ENCODE measurements at regions not wholly inside any gene's neighbourhood (a gene's known extent, or its start where the extent isn't known, plus 50 kb on each side); places are given as distances from the start of the nearest gene placed in this dataset.

DNA sequence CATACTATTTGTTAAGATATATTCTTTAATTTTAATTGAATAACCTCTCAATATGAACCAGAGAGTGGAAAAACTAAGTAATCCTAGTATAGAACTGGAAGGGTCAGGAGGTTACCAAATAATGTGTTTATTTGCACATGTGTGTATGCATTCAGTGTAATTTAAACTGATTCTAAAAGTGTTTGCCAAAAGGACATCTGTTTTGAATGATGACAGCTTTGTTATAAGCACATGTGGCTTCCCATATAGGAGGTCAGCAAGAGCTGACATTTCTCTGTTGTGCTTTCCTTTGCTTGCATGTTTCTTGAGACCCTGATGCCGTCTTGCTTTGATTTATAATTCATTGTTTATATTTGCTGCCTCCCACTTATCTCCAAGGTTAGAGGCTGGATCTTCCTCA lies 383.4 kb downstream of the BRINP1 start:
- no peak for DNase-seq

DNA sequence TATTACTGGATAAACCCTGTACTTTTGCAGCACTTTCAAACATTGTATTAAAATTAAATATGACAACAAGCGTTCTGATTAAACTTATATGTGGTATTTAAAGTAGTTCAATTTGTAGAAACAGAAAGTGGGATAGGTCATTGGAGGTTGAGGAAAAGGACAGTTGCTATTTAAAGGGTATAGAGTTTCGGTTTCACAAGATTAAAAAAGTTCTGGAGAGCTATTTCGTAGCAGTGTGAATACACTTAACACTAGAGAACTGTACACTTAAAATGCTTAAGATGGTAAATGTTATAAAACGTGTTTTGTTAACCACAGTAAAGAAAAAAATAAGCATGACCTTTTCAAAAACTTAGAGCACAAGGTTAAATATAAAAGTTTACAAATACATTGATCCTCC lies 382.1 kb downstream of the BRINP1 start:
- DNase-seq, result no peak

DNA sequence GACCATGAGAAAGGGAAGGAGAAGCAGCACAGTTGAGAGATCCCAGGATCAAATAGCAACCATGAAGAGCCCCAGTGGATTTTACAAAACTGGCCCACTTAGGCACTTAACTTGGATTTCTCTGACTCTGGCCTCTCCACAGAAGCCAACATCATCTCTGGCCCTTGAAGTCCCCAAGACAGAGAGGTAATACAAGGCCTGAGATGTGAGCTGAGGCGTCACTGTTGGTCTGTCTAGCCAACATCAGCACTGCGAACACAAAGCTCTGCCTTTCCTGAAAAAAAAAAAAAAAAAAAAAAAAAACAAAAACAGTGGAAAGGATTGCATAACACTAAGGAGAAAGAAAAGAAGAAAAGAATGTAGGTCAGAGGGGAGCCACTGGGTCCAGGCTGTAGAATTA lies 378.3 kb downstream of the BRINP1 start:
- DNase-seq, result no peak

DNA sequence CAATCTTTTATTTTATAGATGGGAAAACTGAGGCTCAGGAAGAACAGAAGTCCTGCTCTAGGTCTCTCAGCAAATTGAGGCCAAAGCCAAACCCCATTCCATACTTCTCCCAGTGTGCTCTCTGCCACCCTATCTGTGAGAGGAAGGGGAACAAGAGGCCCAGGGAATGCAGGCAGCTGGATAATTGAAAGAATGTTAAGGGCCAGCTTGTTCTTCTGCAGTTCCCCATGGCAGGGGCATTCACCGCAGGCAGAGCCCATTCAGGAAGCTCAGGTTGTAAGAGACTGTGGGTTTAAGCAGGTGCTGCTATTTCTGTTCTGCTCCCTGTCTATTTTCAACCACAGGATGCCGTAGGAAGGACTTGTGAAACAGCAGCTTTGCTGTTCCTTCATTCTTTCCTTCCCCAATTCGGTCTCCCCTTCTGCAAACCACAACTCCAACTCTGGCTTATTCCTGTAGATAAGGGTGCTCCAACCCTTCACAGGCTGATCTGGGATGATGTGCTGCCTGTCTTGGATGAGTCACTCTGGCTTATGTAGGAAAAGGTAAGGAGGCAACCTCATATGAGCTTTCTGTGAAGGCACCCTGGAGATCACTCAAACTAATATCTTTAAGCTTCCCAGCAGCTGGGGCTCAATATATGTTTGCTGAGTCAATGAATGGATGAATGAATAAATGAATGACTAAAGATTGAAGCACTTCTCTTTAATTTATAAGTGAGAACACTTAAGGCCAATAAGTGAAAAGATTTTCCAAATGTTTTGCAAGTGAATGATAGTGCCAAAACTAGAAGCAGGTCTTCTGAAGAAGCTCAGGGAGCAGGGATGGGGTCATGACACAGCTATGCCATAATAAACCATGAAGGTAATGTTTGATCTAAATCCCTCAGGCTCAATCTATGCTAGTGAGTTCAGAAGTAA lies 377.6 kb downstream of the BRINP1 start:
- no peak for DNase-seq

DNA sequence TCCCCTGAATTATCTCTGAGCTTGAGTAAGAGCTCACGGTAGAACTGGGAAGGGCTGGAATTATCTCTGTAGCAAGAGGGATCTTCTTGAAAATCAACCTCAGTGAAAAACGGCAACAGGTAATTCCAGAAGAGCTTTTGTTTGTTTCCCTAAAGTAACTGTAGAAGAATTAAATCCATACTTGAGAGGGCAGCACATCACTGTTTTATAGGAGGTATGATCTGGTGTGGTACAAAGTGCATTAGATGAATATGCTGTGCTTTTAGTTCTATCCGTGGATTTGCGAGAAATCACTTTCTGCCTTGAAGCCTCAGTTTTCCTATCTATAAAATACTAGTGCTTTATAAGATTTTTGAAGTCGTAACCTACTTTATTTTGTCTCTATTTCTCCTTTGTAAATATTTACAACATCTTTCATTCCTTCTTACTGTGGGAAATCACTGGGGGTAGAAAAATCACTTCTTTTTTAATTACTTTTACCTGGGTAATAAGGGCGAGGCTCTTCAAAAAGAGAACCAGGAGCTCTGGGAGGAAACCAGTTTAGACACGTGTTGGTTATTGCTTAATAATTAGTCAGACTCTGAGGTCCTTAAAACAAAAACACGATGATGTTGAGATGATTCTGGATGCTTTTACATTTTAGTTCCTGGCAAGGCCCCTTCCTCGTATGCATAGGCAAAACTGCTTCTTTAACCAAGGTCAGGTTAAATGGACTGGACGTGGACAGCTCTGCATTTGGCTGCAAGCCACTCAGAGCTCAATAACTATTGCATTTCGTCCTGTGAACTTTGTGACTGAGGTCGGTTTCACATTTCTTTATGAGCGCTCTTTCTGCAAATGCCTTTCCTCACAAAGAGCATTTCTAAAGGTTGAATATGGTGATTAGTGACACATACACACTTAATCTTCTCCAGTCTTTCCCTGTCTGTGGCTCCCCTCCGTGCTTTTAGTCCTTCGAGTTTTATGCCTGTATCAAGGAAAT lies 376.1 kb downstream of the BRINP1 start:
- no peak for DNase-seq

DNA sequence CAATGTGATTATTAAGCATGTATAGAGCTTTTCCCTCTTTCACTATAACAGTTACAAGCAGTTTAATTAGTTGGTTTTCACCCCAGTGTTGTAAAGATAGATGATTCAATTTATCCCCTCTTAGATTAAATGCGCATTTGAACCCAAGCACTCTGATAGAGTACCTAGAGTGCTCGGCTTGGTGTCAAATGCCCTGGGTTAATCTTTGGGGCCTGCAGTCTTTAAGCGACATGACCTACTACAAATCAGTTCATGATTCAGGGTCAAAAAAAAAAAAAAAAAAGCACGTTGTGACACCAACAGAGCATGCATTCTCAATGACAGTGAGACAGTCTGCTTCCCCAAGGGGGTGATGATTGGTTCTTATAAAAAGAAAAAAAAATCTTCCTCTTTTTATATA lies 375.3 kb downstream of the BRINP1 start:
- no peak for DNase-seq

DNA sequence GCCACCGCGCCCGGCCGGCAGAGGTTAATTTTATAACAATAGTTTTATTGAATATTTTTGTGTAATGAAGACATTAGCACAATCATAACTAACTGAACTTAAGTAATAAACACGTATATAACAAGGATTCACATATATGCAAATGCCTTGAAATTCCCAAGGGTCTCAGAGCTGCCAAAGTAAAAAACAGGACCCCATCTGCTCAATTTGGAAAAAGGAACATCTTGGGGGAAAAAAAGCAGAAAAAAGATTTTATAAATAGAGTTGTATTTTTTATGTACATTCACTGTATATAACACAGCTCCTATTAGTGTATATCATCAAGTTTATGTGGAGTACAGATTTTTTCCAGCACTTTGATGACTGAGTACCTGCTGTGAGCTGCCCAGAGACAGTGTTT lies 366.7 kb downstream of the BRINP1 start:
- no peak for DNase-seq

DNA sequence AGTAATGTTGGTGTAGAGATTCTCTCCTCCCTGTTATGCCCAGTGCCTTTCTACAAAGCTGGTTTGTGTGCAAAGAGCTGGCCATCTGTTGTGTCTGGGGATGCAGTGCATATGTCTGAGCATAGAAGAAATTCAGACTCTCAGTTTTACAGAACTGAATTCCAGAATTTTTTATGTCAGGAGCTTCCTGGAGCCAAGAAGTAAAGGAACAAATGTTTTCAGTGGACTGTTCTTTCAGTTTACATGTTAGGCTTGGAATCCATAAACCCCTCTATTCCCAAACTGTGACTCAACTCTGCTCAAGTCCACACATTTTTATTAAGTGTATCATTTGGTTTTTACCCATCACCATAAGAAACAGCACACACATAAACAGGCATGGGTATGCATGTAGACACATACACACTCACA lies 366.0 kb downstream of the BRINP1 start:
- DNase-seq, result no peak

DNA sequence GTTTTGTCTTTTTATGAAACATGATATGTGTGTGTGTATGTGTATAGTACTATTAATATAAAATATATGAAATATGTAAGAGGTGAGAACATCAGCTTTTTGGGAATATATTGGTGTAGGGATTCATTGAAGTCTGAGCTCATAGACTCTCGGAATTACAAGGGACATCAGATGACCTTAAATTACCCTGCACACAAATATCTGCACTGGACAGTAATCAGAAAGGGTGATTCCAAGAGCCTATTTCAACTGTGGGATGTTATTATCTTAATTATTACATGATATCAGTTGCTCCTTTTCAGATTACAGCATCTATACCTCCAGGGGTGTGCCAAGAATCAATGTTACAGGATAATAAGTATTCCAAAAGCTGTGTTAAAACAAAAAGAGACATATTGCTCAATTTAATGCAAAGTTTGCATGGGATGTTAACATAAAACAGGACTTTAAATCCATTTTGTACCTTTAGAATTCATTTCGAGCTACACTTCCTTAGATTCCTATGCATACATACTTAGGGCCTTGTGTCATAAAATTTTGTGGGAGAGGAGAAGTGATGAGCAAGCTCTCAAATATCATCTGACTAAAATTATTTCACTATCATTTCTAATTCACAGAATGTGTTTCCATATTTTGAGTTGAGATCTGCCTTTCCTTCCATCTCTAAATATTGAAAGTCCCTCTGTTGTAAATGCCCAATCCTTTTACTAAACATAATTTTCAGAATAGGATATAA lies 365.2 kb downstream of the BRINP1 start:
- DNase-seq, result no peak

DNA sequence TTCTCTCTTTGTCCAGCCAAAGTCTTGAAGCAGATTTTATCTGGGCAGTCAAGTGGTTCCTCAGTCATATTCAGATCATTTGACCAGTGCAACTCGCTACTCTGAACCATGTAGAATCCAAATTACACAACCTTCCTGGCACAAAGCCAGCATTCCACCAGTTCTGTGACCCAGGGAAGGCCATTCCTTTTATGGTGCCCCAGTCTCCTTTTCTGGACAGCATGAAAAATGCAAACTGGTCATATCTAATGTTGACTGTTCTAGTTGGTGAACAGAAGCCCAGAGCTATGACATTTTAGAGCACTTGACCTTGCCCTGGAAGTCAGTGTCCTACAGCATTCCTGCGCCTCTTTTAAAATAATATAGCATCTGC lies 364.6 kb downstream of the BRINP1 start:
- no peak for DNase-seq

DNA sequence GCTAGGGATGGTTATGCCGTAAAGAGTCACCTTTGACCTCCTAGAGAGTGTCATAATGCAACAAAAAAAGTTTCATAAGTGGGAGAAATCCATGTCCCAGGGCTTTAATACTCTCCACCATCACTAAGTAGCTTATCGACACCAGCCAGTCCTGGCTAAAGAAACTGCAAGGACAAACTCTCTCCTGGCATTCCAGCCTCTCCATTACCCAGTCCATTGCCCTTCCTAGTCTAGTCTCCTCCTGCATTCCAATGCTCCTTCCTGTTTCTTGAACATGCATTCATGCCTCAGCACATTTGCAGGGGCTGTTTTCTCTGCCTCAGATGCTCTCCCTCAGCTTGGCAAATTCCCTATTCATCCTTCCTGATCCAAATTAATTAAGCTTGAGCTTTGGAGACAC lies 364.1 kb downstream of the BRINP1 start:
- DNase-seq, result no peak

DNA sequence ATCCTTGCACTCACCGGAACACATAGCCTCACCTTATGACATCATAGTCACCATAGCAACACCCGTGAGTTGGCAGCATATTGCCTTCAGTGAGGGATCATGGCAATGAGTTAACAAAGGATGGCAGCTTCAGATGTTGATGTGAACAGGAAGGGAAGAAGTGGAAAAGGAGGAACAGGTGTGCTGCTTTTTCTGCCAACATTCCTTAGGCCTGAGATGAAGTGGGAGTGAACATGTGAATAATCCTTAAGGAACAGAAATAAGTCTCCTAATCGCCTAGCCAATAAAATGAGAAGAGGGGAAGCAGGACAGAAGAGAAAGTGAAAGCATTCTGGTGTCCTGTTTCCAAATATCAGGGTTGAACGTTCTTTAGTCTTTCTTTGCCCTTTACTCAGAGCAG lies 360.0 kb downstream of the BRINP1 start:
- no peak for DNase-seq

DNA sequence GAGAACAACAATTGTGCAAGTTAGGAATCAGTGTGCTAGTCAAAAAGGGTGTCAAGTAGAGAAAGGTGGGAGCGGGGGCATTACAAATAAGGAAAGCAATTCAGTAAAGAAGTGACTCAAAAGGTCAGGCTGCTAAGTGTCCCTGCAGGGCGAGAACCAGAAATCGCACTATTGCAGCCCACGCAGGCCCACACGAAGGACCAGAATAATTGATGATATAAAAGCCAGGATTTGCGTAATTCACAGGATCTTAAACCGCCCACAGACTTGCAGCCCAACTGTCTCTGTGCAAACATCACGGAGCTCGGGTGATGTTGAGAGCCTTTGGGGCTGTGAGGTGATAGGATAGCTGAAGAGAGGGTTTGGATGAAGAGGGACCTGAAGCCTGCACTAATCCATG lies 349.0 kb downstream of the BRINP1 start:
- DNase-seq, result no peak

DNA sequence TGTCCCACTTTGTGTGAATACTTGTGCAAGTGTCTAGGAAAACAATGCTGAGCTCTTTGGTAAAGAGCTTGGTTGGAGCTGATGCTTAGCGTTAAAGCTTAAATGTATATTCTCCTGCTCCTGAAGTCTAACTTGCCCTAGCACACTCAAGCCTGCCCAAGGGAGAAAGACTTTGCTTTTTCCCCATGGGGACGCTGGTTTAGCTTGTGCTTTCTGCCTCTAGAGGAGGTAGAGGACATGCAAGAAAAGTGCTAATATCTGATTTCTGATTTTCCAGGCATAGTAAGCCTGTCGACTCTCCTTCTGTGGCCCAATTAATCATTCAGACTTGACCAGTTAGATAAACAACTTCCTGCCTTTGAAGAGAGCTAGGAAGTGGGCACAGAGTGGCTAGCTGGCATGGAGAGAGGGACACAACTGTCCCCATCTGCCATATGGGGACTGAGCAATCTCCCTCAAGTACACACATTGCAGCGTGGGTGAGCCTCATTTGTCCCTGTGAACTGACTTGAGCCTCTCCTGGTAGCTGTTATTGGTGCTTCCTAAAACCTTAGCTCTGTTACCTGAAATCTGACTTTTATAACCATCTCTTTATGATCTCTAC lies 348.4 kb downstream of the BRINP1 start:
- DNase-seq, result no peak

DNA sequence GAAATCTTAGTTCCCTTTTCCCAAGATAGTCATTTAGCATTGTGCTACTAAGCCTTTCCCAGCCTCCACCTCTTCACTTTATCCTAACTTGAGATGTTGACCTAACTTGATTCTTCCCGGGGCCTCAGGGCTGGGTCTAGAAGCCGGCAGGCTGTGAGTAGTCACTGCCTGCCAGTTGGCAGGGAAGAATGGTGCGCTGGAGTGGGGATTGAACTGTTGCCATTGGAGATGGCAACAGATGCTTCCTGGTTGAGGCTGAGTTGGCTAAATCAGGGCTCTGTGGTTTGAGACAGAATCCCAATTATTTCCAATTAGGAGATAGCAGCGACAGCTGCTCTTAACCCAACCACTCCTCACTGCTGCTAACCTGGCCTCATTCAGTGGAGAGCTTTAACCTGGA lies 343.1 kb downstream of the BRINP1 start:
- no peak for DNase-seq

DNA sequence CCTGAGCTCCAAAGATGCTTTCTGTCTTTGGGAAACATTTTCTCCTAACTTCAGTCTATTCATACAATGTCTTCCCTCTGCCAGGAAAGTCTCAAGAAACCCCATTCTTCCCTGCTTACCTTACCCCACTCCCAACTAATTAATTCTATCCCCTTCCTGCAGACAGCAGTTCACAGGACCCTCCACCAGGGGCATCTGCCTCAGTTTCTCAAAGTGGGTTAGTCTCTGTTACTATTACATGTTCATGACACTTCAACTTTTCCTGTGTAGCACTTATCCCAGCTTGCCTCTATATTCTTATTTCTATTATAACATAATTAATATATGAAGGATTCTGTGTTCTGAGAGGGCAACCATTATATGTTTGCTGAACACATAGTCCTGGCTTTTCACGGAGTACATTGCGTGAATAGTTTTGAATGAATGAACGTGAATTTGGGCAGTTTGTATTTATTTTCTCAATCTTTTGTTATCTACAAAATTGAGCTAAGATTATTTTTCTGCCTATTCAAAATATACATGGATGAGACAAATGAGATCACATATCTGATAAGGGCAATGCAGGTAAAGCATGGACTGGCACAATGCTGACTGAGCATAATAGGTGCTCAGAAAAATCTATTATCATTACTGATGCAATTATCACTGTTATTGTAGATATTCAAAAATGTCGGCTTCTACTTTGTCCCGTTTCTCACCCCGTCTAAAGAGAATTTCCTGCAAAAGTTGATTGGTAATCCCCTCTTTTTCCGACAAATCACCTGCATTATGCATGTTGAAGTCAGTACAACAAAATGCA lies 341.1 kb downstream of the BRINP1 start:
- DNase-seq, result no peak

DNA sequence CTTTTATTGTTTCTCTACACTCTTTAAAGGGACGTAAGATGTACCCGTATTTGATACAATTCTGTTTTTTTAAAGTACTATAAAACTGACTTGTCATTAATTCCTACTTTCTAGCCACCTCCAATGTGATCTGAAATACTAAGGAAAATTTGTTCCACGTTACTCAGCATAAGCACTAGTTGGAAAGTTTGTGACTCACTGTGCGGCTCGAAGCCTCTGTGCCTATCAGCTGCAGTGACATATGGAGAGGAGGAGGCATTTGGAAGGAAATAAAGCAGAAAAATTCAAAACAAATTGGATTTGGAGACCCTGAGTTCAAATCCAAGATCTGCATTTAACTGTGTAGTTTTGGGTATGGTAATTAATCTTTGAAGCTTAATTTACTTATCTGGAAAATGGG lies 339.3 kb downstream of the BRINP1 start:
- no peak for DNase-seq

DNA sequence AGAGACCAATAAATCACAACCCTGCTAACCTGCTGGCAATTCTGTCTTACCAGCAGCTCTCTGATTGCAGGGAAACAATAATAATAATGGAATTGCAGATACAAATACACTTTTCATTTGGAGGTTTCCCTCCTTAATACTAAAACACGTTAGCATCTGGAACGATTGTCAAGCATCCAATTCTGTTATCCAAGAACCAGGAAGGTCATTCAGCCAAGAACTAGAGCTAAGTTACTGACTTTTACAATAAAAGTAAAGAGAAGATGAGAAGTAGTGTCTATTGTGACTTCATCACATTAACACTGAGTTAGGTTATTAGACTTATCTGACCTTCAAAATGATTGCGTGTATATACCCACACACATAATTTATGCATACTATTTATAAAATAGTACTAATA lies 335.6 kb downstream of the BRINP1 start:
- DNase-seq, result no peak

DNA sequence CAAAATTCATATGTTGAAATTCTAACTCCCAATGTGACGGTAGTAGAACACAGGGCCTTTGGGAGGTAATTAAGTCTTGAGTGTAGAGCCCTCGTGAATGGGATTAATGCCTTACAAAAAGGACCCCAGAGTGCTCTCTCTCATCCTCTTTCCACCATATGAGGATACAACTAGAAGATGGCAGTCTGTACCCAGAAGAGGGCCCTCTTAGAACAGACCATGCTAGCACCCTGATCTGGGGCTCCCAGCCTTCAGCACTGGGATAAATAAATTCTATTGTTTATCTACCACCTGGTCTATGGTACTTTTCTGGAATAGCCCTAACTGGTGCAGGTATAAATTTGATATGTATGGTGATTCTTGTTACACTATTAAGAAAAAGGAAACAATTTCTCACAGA lies 332.3 kb downstream of the BRINP1 start:
- DNase-seq, result no peak

DNA sequence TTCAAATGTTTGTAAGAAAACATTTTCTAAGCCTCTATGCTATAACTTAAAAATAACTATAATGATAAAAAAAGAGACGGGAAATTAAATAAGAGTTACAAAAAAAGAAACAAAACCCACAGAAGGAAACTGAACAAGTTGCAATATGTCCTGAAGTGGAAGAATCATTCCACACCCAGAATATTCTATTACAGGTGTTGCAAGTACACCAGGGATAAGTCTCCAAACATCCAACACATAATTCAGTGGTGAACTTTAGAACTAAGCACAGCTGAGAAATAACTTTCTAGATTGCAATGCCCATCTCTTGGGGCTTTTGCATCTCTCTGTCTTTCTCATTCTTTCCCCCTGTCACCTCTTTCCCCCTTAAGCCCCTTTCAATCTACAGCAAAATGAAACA lies 325.2 kb downstream of the BRINP1 start:
- no peak for DNase-seq

DNA sequence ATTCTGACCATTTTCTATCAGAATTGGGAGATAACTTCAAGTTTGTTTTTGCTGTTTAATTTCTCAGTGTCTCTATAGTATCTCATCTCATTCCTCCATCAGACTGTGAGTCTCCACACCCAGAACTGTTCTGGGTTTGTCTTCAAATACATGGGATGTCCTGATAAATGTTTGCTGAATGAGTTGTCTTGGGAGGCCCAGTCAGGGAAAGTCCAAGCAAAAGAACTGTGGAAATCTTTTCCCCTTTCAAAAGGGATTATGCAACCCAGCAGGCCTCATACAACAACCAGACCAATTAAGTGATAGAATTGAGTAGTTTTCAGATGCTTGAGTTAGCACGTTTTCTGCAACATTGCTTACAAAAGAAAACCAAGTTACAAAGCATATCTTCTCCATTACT lies 324.4 kb downstream of the BRINP1 start:
- no peak for DNase-seq
